Lower lobe of right lung (tissue), 2 donors: ENCODE measurements at regions not wholly inside any gene's neighbourhood (a gene's known extent, or its start where the extent isn't known, plus 50 kb on each side); places are given as distances from the start of the nearest gene placed in this dataset.

ENCODE experiments used
- ATAC-seq, 2 donors: fragments of 200-7000 bp; cut with Tn5 transposase; one replicate each; pipeline ENCODE4 v1.9.1; 2020 to 2022; ENCODE audit warnings: mild to moderate bottlenecking in 2 of 2, moderate library complexity in 2 of 2
- DNase-seq: peaks from one replicate; pipeline ENCODE4 v3.0.0-alpha.2; 2020
- H3K27ac ChIP-seq: fragments of 200-600 bp; one replicate; pipeline ENCODE4 v1.8.0; 2022
- H3K27me3 ChIP-seq: fragments of 200-600 bp; one replicate; pipeline ENCODE4 v1.8.0; 2022; ENCODE audit warnings: low read depth
- H3K36me3 ChIP-seq: fragments of 200-600 bp; one replicate; pipeline ENCODE4 v1.8.0; 2022; ENCODE audit warnings: mild to moderate bottlenecking
- H3K4me1 ChIP-seq: fragments of 200-600 bp; one replicate; pipeline ENCODE4 v1.8.0; 2022
- H3K4me3 ChIP-seq: fragments of 200-600 bp; one replicate; pipeline ENCODE4 v1.8.0; 2022; ENCODE audit warnings: mild to moderate bottlenecking
- H3K9me3 ChIP-seq: fragments of 200-600 bp; one replicate; pipeline ENCODE4 v1.8.0; 2022
- CTCF ChIP-seq: fragments of 200-600 bp; IDR thresholded peaks from one replicate; pipeline ENCODE4 v1.8.0; 2022; ENCODE audit warnings: antibody characterized with exemption, mild to moderate bottlenecking
- intact Hi-C: fragments of 100-400 bp; cut with DNase I; formaldehyde crosslinking; loops from one replicate; pipeline ENCODE4 v1.11.0; 2022
- donor health status: DM: no; HTN: yes; CAD: no; lungs with severe emphysema.

- Histone ChIP-seq H3K4me1 (peaks cover 8% of the 10 kb centered on the region), H3K27ac (no peak overlapping the region), H3K27me3 (no peaks in the 10 kb centered on the region), H3K36me3 (no peaks in the 10 kb centered on the region), H3K4me3 (no peak overlapping the region), H3K9me3 (no peaks in the 10 kb centered on the region)
- ATAC-seq: no peak
- intact Hi-C loops: no loop called here
- no peak for DNase-seq
- no peak for TF ChIP-seq CTCF
Measured at GRCh38 chr14:76927971-76928700, 100.4 kb downstream of the IRF2BPL start.

- H3K36me3 ChIP-seq: no peaks in the 10 kb centered on the region
- H3K27me3 ChIP-seq: no peaks in the 10 kb centered on the region
- ATAC-seq (no peak), DNase-seq (no peak)
- H3K9me3 ChIP-seq: no peaks in the 10 kb centered on the region
- peaks cover 8% of the 10 kb centered on the region for H3K4me1 ChIP-seq
- TF ChIP-seq CTCF: no peak
- intact Hi-C loops: no loop called here
- H3K27ac ChIP-seq: no peak overlapping the region
- no peak overlapping the region for H3K4me3 ChIP-seq
Measured at GRCh38 chr14:76926521-76927251, 100.5 kb downstream of the LRRC74A start.

- TF ChIP-seq CTCF: no peak
- intact Hi-C loops: no loop called here
- no peak overlapping the region for H3K27ac ChIP-seq
- ATAC-seq (no peak), DNase-seq (no peak)
- H3K4me3 ChIP-seq: no peak overlapping the region
- no peaks in the 10 kb centered on the region for H3K36me3 ChIP-seq
- H3K4me1 ChIP-seq: peaks cover 15% of the 10 kb centered on the region
- no peaks in the 10 kb centered on the region for H3K27me3 ChIP-seq
- H3K9me3 ChIP-seq: no peaks in the 10 kb centered on the region
Measured at GRCh38 chr14:76925097-76925441, 98.9 kb downstream of the LRRC74A start.

GRCh38 chr14:76924371-76925096 lies 98.3 kb downstream of the LRRC74A start:
- H3K9me3 ChIP-seq: no peaks in the 10 kb centered on the region
- ATAC-seq (no peak), DNase-seq (no peak)
- no peaks in the 10 kb centered on the region for H3K36me3 ChIP-seq
- H3K27ac ChIP-seq: no peak overlapping the region
- H3K27me3 ChIP-seq: no peaks in the 10 kb centered on the region
- intact Hi-C loops: no loop called here
- no peak overlapping the region for H3K4me3 ChIP-seq
- peaks cover 20% of the 10 kb centered on the region for H3K4me1 ChIP-seq
- no peak for TF ChIP-seq CTCF

- Histone ChIP-seq H3K27ac (no peak overlapping the region), H3K9me3 (no peaks in the 10 kb centered on the region), H3K4me3 (no peak overlapping the region), H3K4me1 (peaks cover 28% of the 10 kb centered on the region), H3K27me3 (no peaks in the 10 kb centered on the region), H3K36me3 (no peaks in the 10 kb centered on the region)
- DNase-seq (no peak), ATAC-seq (no peak)
- no peak for TF ChIP-seq CTCF
- intact Hi-C loops: no loop called here
Measured at GRCh38 chr14:76923431-76924370, 97.5 kb downstream of the LRRC74A start.
